ENCODE measurements at regions not wholly inside any gene's neighbourhood (a gene's known extent, or its start where the extent isn't known, plus 50 kb on each side); places are given as distances from the start of the nearest gene placed in this dataset.
"Not testable (repeated sequence)": the region's sequence is repeated elsewhere in the genome, so short reads cannot be mapped to it uniquely, and the experiment has no call there.

- Histone ChIP-seq H3K4me1 (ENCODE audit: control insufficient read depth, insufficient read depth, low read length) (no peaks in the 10 kb centered on the region), H3K9ac (ENCODE audit: low read depth, low read length) (no peak overlapping the region), H3K4me3 (ENCODE audit: low read length) (no peak overlapping the region), H3K36me3 (ENCODE audit: insufficient read depth, low read length) (no peaks in the 10 kb centered on the region), H3K9me3 (replicated peaks; ENCODE audit: low read length) (no peaks in the 10 kb centered on the region), H3K4me2 (ENCODE audit: low read length) (no peak overlapping the region), H3K27me3 (ENCODE audit: control insufficient read depth, insufficient read depth, low read length) (no peaks in the 10 kb centered on the region)
Measured at GRCh38 chr3:26015752-26016151, 225.9 kb downstream of the OXSM start.

- Histone ChIP-seq H3K4me3 (ENCODE audit: low read length) (no peak overlapping the region), H3K9ac (ENCODE audit: low read depth, low read length) (no peak overlapping the region), H3K9me3 (replicated peaks; ENCODE audit: low read length) (no peaks in the 10 kb centered on the region), H3K4me2 (ENCODE audit: low read length) (no peak overlapping the region), H3K36me3 (ENCODE audit: insufficient read depth, low read length) (no peaks in the 10 kb centered on the region), H3K4me1 (ENCODE audit: control insufficient read depth, insufficient read depth, low read length) (no peaks in the 10 kb centered on the region), H3K27me3 (ENCODE audit: control insufficient read depth, insufficient read depth, low read length) (no peaks in the 10 kb centered on the region)
Measured at GRCh38 chr3:26018889-26019288, 229.0 kb downstream of the OXSM start.

DNA sequence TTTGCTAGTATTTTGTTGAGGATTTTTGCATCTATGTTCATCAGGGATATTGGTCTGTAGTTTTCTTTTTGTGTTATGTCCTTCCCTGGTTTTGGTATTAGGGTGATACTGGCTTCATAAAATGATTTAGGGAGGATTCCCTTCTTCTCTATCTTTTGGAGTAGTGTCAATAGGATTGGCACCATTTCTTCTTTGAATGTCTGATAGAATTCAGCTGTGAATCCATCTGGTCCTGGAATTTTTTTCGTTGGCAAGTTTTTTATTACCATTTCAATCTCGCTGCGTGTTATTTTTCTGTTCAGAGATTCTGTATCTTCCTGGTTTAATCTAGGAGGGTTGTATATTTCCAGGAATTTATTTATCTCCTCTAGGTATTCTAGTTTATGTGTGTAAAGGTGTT lies 234.3 kb downstream of the OXSM start:
- H3K9ac ChIP-seq (ENCODE audit: low read depth, low read length); H3K4me3 ChIP-seq (ENCODE audit: low read length); H3K4me2 ChIP-seq (ENCODE audit: low read length); H3K4me1 ChIP-seq (ENCODE audit: control insufficient read depth, insufficient read depth, low read length); H3K27me3 ChIP-seq (ENCODE audit: control insufficient read depth, insufficient read depth, low read length); H3K36me3 ChIP-seq (ENCODE audit: insufficient read depth, low read length); H3K9me3 ChIP-seq (replicated peaks; ENCODE audit: low read length): not testable (repeated sequence)

DNA sequence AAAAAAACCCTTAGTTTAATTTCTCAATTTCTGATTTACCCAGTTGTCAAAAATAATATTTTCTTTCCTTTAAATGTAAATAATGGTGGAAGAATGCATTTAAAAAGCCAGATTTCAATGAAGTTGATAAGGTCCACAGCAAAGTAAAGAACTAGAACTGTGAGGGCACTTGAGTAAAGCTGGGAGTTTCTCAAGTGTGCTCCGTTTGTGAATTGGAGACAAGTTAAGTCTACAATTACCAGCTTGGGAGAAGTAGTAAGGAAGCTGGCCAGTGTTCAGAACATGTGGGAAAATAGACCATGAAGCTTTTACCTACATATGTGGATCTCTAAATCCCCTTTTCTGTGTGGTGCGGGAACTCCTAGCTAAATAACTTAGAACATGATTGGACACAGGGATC lies 239.4 kb downstream of the OXSM start:
- Histone ChIP-seq H3K9me3 (replicated peaks; ENCODE audit: low read length) (no peaks in the 10 kb centered on the region), H3K27me3 (ENCODE audit: control insufficient read depth, insufficient read depth, low read length) (no peaks in the 10 kb centered on the region), H3K4me3 (ENCODE audit: low read length) (no peak overlapping the region), H3K4me2 (ENCODE audit: low read length) (no peak overlapping the region), H3K36me3 (ENCODE audit: insufficient read depth, low read length) (no peaks in the 10 kb centered on the region), H3K4me1 (ENCODE audit: control insufficient read depth, insufficient read depth, low read length) (no peaks in the 10 kb centered on the region), H3K9ac (ENCODE audit: low read depth, low read length) (no peak overlapping the region)

GRCh38 chr3:26042126-26042525 lies 252.2 kb downstream of the OXSM start:
- H3K4me2 ChIP-seq (ENCODE audit: low read length); H3K27me3 ChIP-seq (ENCODE audit: control insufficient read depth, insufficient read depth, low read length); H3K36me3 ChIP-seq (ENCODE audit: insufficient read depth, low read length): not testable (repeated sequence)

DNA sequence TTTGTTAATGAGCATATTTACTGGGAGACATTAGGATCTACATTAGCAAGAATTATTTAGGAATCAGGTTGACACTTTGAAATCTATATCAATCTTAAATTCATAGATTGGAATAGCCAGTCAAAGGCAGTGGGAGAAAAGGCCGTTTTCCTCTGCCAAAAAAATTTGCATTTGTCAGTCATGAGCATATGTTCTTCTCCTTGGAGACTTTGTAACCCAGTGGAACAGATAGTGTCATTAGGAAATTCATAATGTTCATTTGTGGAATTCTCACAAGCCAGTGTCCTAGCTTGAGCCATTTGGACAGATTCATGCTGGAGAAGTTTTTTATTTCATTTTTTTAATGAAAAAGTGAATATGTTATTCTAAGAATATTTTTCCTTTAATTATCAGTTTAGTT lies 260.1 kb downstream of the OXSM start:
- H3K4me1 ChIP-seq (ENCODE audit: control insufficient read depth, insufficient read depth, low read length) = no peaks in the 10 kb centered on the region
- H3K36me3 ChIP-seq (ENCODE audit: insufficient read depth, low read length) = no peaks in the 10 kb centered on the region
- no peak overlapping the region for H3K4me2 ChIP-seq (ENCODE audit: low read length)
- no peak overlapping the region for H3K4me3 ChIP-seq (ENCODE audit: low read length)
- no peaks in the 10 kb centered on the region for H3K27me3 ChIP-seq (ENCODE audit: control insufficient read depth, insufficient read depth, low read length)
- no peaks in the 10 kb centered on the region for H3K9me3 ChIP-seq (replicated peaks; ENCODE audit: low read length)
- H3K9ac ChIP-seq (ENCODE audit: low read depth, low read length) = no peak overlapping the region

More at GRCh38 chr3:26042126-26042525, 252.2 kb downstream of the OXSM start:
- H3K9ac ChIP-seq (ENCODE audit: low read depth, low read length); H3K4me1 ChIP-seq (ENCODE audit: control insufficient read depth, insufficient read depth, low read length); H3K9me3 ChIP-seq (replicated peaks; ENCODE audit: low read length); H3K4me3 ChIP-seq (ENCODE audit: low read length): not testable (repeated sequence)

DNA sequence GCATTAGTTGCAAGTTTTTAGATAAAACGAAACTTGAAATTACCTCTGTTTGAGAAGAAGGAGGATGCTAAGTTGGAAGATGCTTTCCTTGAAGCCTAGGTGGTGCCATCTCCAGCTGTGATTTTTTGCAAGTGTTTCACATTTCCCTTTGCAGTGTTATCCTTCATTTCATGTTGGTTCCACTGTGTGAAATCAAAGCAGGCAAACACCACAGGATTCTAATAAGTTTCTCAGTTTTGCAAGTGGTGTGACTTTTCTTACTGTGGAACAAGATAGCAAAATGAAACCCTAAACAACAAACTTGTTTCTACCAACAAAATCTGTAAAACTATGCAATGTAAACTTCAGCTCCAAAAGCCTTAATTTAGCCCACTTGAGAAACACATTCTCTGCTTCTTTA lies 260.9 kb downstream of the OXSM start:
- Histone ChIP-seq H3K4me3 (ENCODE audit: low read length) (no peak overlapping the region), H3K4me1 (ENCODE audit: control insufficient read depth, insufficient read depth, low read length) (no peaks in the 10 kb centered on the region), H3K9ac (ENCODE audit: low read depth, low read length) (no peak overlapping the region), H3K27me3 (ENCODE audit: control insufficient read depth, insufficient read depth, low read length) (no peaks in the 10 kb centered on the region), H3K9me3 (replicated peaks; ENCODE audit: low read length) (no peaks in the 10 kb centered on the region), H3K4me2 (ENCODE audit: low read length) (no peak overlapping the region), H3K36me3 (ENCODE audit: insufficient read depth, low read length) (no peaks in the 10 kb centered on the region)

GRCh38 chr3:26058901-26059321 lies 269.0 kb downstream of the OXSM start:
- no peaks in the 10 kb centered on the region for H3K9me3 ChIP-seq (replicated peaks; ENCODE audit: low read length)
- no peak overlapping the region for H3K9ac ChIP-seq (ENCODE audit: low read depth, low read length)
- H3K4me1 ChIP-seq (ENCODE audit: control insufficient read depth, insufficient read depth, low read length) = no peaks in the 10 kb centered on the region
- no peak overlapping the region for H3K4me2 ChIP-seq (ENCODE audit: low read length)
- no peak overlapping the region for H3K4me3 ChIP-seq (ENCODE audit: low read length)
- H3K36me3 ChIP-seq (ENCODE audit: insufficient read depth, low read length) = no peaks in the 10 kb centered on the region
- H3K27me3 ChIP-seq (ENCODE audit: control insufficient read depth, insufficient read depth, low read length) = no peaks in the 10 kb centered on the region

- H3K9me3 ChIP-seq (replicated peaks; ENCODE audit: low read length) = no peaks in the 10 kb centered on the region
- no peaks in the 10 kb centered on the region for H3K4me1 ChIP-seq (ENCODE audit: control insufficient read depth, insufficient read depth, low read length)
- no peak overlapping the region for H3K4me2 ChIP-seq (ENCODE audit: low read length)
- no peaks in the 10 kb centered on the region for H3K36me3 ChIP-seq (ENCODE audit: insufficient read depth, low read length)
- H3K27me3 ChIP-seq (ENCODE audit: control insufficient read depth, insufficient read depth, low read length) = no peaks in the 10 kb centered on the region
- H3K4me3 ChIP-seq (ENCODE audit: low read length) = no peak overlapping the region
- no peak overlapping the region for H3K9ac ChIP-seq (ENCODE audit: low read depth, low read length)
Measured at GRCh38 chr3:26061947-26062346, 272.1 kb downstream of the OXSM start.

GRCh38 chr3:26064297-26064696 lies 274.4 kb downstream of the OXSM start:
- H3K4me2 ChIP-seq (ENCODE audit: low read length) = no peak overlapping the region

DNA sequence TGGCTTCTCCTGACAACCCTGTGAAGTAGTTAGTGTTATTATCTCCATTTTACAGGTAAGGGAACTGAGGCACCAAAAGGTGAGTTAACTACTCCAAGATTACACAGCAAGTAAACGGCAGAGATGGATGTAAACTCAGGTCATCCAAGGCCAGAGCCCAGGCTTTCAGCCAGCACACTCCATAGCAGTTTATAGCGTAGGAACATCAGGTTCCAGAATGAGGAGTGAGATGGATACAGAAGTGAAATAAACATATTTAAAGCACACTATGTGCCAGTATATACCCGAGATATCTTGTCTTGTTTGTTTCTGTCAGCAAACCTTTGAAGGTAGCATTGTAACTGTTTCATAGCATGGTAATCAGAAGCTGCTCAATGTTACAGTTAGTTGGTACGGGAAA lies 279.0 kb downstream of the OXSM start:
- no peak overlapping the region for H3K4me3 ChIP-seq (ENCODE audit: low read length)

More at GRCh38 chr3:26064297-26064696, 274.4 kb downstream of the OXSM start:
- no peak overlapping the region for H3K9ac ChIP-seq (ENCODE audit: low read depth, low read length)
- H3K9me3 ChIP-seq (replicated peaks; ENCODE audit: low read length) = no peaks in the 10 kb centered on the region
- no peaks in the 10 kb centered on the region for H3K27me3 ChIP-seq (ENCODE audit: control insufficient read depth, insufficient read depth, low read length)
- no peaks in the 10 kb centered on the region for H3K4me1 ChIP-seq (ENCODE audit: control insufficient read depth, insufficient read depth, low read length)
- no peak overlapping the region for H3K4me3 ChIP-seq (ENCODE audit: low read length)
- H3K36me3 ChIP-seq (ENCODE audit: insufficient read depth, low read length) = no peaks in the 10 kb centered on the region

DNA sequence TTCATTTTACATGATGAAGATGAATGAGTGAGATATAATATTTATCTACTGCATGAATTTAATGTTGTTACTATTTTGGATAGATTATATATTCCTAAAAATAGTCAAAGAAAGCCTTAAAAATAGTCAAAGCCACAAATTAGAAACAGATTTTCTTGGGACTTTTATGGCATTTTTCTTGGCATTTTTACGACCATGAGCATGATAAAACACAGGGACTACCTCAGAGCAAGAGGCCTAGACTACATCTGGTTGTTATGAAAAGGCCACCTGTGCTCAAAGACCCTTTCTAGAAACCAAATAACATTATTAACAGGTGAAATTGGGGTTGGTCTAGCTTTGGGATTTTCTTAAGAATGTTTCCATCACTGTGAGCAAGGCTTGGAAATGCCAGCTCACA lies 281.0 kb downstream of the OXSM start:
- Histone ChIP-seq H3K4me2 (ENCODE audit: low read length) (no peak overlapping the region), H3K27me3 (ENCODE audit: control insufficient read depth, insufficient read depth, low read length) (no peaks in the 10 kb centered on the region), H3K4me3 (ENCODE audit: low read length) (no peak overlapping the region), H3K36me3 (ENCODE audit: insufficient read depth, low read length) (no peaks in the 10 kb centered on the region), H3K9ac (ENCODE audit: low read depth, low read length) (no peak overlapping the region), H3K9me3 (replicated peaks; ENCODE audit: low read length) (no peaks in the 10 kb centered on the region), H3K4me1 (ENCODE audit: control insufficient read depth, insufficient read depth, low read length) (no peaks in the 10 kb centered on the region)

More for the DNA sequence above, 279.0 kb downstream of the OXSM start:
- Histone ChIP-seq H3K9ac (ENCODE audit: low read depth, low read length) (no peak overlapping the region), H3K27me3 (ENCODE audit: control insufficient read depth, insufficient read depth, low read length) (no peaks in the 10 kb centered on the region), H3K9me3 (replicated peaks; ENCODE audit: low read length) (no peaks in the 10 kb centered on the region), H3K4me2 (ENCODE audit: low read length) (no peak overlapping the region), H3K36me3 (ENCODE audit: insufficient read depth, low read length) (no peaks in the 10 kb centered on the region), H3K4me1 (ENCODE audit: control insufficient read depth, insufficient read depth, low read length) (no peaks in the 10 kb centered on the region)
